DOHH2 (cell line): ENCODE measurements at regions not wholly inside any gene's neighbourhood (a gene's known extent, or its start where the extent isn't known, plus 50 kb on each side); places are given as distances from the start of the nearest gene placed in this dataset.

Source experiments
- H3F3A ChIP-seq: fragments of 200-600 bp; sonication (generic), shearing (Covaris generic); 2 replicates; pipeline ENCODE4 v1.6.0; 2016; ENCODE audit warnings: antibody characterized with exemption, mild to moderate bottlenecking; ENCODE audit not compliant: control insufficient read depth, insufficient read depth
- H3K27ac ChIP-seq: fragments of 200-600 bp; sonication (generic); 2 replicates; pipeline ENCODE4 v1.5.1; 2014; ENCODE audit warnings: low read depth, mild to moderate bottlenecking, low read length, moderate library complexity
- H3K27me3 ChIP-seq: fragments of 200-600 bp; sonication (generic); 2 replicates; pipeline ENCODE4 v1.6.1; 2014; ENCODE audit warnings: mild to moderate bottlenecking, low read length, mixed read lengths; ENCODE audit not compliant: control insufficient read depth
- H3K36me3 ChIP-seq: fragments of 200-600 bp; sonication (generic); 2 replicates; pipeline ENCODE4 v1.6.1; 2014; ENCODE audit warnings: mild to moderate bottlenecking, low read length, moderate library complexity, mixed read lengths; ENCODE audit not compliant: control insufficient read depth
- H3K4me1 ChIP-seq: fragments of 200-600 bp; sonication (generic); 2 replicates; pipeline ENCODE4 v1.6.1; 2014; ENCODE audit warnings: mild to moderate bottlenecking, low read length, mixed read lengths; ENCODE audit not compliant: control insufficient read depth
- H3K4me2 ChIP-seq: fragments of 200-600 bp; sonication (generic); 2 replicates; pipeline ENCODE4 v1.6.0; 2014; ENCODE audit warnings: mild to moderate bottlenecking, low read length, moderate library complexity
- H3K4me3 ChIP-seq: fragments of 200-600 bp; sonication (generic); 2 replicates; pipeline ENCODE4 v1.5.1; 2014; ENCODE audit warnings: mild to moderate bottlenecking, low read length, mixed read lengths
- H3K79me2 ChIP-seq: fragments of 200-600 bp; sonication (generic); 2 replicates; pipeline ENCODE4 v1.6.1; 2014; ENCODE audit warnings: mild to moderate bottlenecking, low read length, mixed read lengths; ENCODE audit not compliant: control insufficient read depth
- H3K9me2 ChIP-seq: fragments of 200-600 bp; sonication (generic); replicated peaks from 2 replicates; pipeline ENCODE4 v1.6.1; 2014; ENCODE audit warnings: mild to moderate bottlenecking, low read length, mixed read lengths; ENCODE audit not compliant: control insufficient read depth
- H3K9me3 ChIP-seq: fragments of 200-600 bp; sonication (generic); 2 replicates; pipeline ENCODE4 v1.6.1; 2014; ENCODE audit warnings: antibody characterized with exemption, low read length, mixed read lengths; ENCODE audit not compliant: control insufficient read depth, insufficient read depth
- H4K20me1 ChIP-seq: fragments of 200-600 bp; sonication (generic); 2 replicates; pipeline ENCODE4 v1.6.0; 2014; ENCODE audit warnings: low read depth, mild to moderate bottlenecking, antibody characterized with exemption, low read length, moderate library complexity; ENCODE audit not compliant: control insufficient read depth, insufficient read depth
- CTCF ChIP-seq: fragments of 200-600 bp; sonication (generic); IDR thresholded peaks from one replicate; pipeline ENCODE4 v1.5.1; 2014; ENCODE audit warnings: antibody characterized with exemption, mild to moderate bottlenecking, low read depth, low read length; ENCODE audit not compliant: poor library complexity, severe bottlenecking
- EZH2phosphoT487 ChIP-seq: fragments of 200-600 bp; sonication (generic); IDR thresholded peaks from 2 replicates; pipeline ENCODE4 v1.6.1; 2017; ENCODE audit warnings: borderline replicate concordance, mild to moderate bottlenecking, antibody characterized with exemption, low read length, moderate library complexity, mixed read lengths

- H3K4me3 ChIP-seq = no peak overlapping the region
- H3F3A ChIP-seq = no peaks in the 10 kb centered on the region
- H3K9me3 ChIP-seq = no peaks in the 10 kb centered on the region
- H4K20me1 ChIP-seq = no peaks in the 10 kb centered on the region
- H3K4me2 ChIP-seq = no peak overlapping the region
- no peaks in the 10 kb centered on the region for H3K27me3 ChIP-seq
- no peak overlapping the region for H3K27ac ChIP-seq
- no peaks in the 10 kb centered on the region for H3K36me3 ChIP-seq
- no peaks in the 10 kb centered on the region for H3K9me2 ChIP-seq
- H3K79me2 ChIP-seq = no peaks in the 10 kb centered on the region
- TF ChIP-seq CTCF (no peak), EZH2phosphoT487 (no peak)
- peaks cover 13% of the 10 kb centered on the region for H3K4me1 ChIP-seq
Observed at GRCh38 chr12:105793421-105793820, 345.3 kb downstream of the NUAK1 start.

GRCh38 chr12:105798256-105798845 is 340.4 kb downstream of the NUAK1 start:
- Histone ChIP-seq H3K4me1 (no peaks in the 10 kb centered on the region), H3K9me2 (no peaks in the 10 kb centered on the region), H3K4me2 (no peak overlapping the region), H3K36me3 (no peaks in the 10 kb centered on the region), H3F3A (no peaks in the 10 kb centered on the region), H3K27me3 (no peaks in the 10 kb centered on the region), H3K27ac (no peak overlapping the region), H3K4me3 (no peak overlapping the region), H4K20me1 (no peaks in the 10 kb centered on the region), H3K79me2 (no peaks in the 10 kb centered on the region), H3K9me3 (no peaks in the 10 kb centered on the region)
- no peak for TF ChIP-seq EZH2phosphoT487
- no peak for TF ChIP-seq CTCF

- Histone ChIP-seq H3K4me2 (no peak overlapping the region), H3K9me2 (no peaks in the 10 kb centered on the region), H3F3A (no peaks in the 10 kb centered on the region), H3K27me3 (no peaks in the 10 kb centered on the region), H3K79me2 (no peaks in the 10 kb centered on the region), H3K4me3 (no peak overlapping the region), H4K20me1 (no peaks in the 10 kb centered on the region), H3K9me3 (no peaks in the 10 kb centered on the region), H3K4me1 (no peaks in the 10 kb centered on the region), H3K27ac (no peak overlapping the region), H3K36me3 (no peaks in the 10 kb centered on the region)
- TF ChIP-seq EZH2phosphoT487 = no peak
- TF ChIP-seq CTCF = no peak
Observed at GRCh38 chr12:105799103-105799502, 339.7 kb downstream of the NUAK1 start.
